ENCODE measurements at regions not wholly inside any gene's neighbourhood (a gene's known extent, or its start where the extent isn't known, plus 50 kb on each side); places are given as distances from the start of the nearest gene placed in this dataset.
"Not testable (repeated sequence)": the region's sequence is repeated elsewhere in the genome, so short reads cannot be mapped to it uniquely, and the experiment has no call there.

DNA sequence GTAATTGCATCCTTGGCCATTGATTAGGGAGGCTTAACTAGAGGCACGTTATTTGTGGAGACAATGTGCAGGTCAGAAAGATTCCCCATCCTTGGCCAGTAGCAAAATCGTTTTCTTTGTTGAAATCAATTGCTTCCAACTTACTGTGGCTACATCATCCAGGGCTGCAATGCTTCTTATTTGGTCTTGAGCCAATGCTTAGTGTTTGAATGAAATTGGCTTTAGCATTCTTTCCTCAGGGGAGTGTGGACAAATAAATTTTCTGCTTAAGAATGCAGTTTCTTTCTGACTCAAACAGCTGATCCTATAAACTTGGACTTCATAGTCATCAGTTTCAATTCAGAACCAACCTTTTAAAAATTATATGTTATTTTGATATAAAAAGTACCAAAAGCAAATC, 95.6 kb downstream of the ARHGAP11B start:
- TF ChIP-seq POLR2A (IDR thresholded peaks at IDR 0.05; ENCODE audit: low read length); GATA1 (IDR thresholded peaks at IDR 0.05; ENCODE audit: low read depth, low read length): not testable (repeated sequence)
